ENCODE measurements at regions not wholly inside any gene's neighbourhood (a gene's known extent, or its start where the extent isn't known, plus 50 kb on each side); places are given as distances from the start of the nearest gene placed in this dataset.

- no peak for TF ChIP-seq POLR2A (IDR thresholded peaks at IDR 0.05)
- TF ChIP-seq CTCF (IDR thresholded peaks at IDR 0.05 in 8 of 11, conservative IDR thresholded peaks at IDR 0.05 in 3 of 11) = no peak
- no peak for TF ChIP-seq POLR2AphosphoS5 (IDR thresholded peaks at IDR 0.05)
These were observed 59.5 kb upstream of the POU3F3 start for GRCh38 chr2:104794441-104794840.

Data from spleen (tissue), 7 donors.